NB4 (cell line): ENCODE measurements at regions not wholly inside any gene's neighbourhood (a gene's known extent, or its start where the extent isn't known, plus 50 kb on each side); places are given as distances from the start of the nearest gene placed in this dataset.

Source experiments
- DNase-seq: peaks from one replicate; pipeline ENCODE4 v3.0.0; 2010; ENCODE audit warnings: low read depth
- H3K4me3 ChIP-seq: one replicate; pipeline ENCODE4 v1.5.1; 2011; ENCODE audit warnings: mild to moderate bottlenecking, low read depth, low read length, moderate library complexity
- MYC ChIP-seq: IDR thresholded peaks from 2 replicates; pipeline ENCODE4 v1.6.1; 2011; ENCODE audit warnings: low read depth, low read length
- POLR2A ChIP-seq: IDR thresholded peaks from 2 replicates; pipeline ENCODE4 v1.6.1; 2011; ENCODE audit warnings: mild to moderate bottlenecking; ENCODE audit not compliant: insufficient read length; ENCODE audit errors: extremely low read depth
- TF ChIP-seq, protein P1 (sequence below): IDR thresholded peaks from 2 replicates; pipeline ENCODE4 v1.6.1; 2011; ENCODE audit warnings: low read depth, low read length
- TF ChIP-seq, protein P2 (sequence below): IDR thresholded peaks from one replicate; pipeline ENCODE4 v1.5.1; 2012; ENCODE audit warnings: low read depth, low read length

DNA sequence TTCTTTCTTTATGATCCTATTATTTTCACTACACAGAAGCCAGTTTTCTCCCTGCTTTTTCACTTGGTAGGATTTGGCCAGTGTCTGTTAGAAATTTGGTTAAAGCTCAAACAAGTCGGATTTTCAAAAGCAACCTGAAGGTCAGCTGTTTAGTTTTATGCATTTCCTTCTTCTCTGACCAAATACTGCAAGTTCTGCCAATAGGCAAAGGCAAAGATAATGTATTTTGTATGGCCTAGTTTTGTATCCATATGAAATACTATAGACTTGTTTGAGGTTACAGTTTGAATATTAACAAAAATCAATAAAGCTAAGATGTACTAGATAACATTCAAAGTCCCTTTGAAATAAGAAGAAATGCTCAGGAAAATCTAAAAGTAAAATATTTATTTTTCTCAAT lies 439.4 kb downstream of the TRIML1 start:
- TF ChIP-seq, protein P1, sequence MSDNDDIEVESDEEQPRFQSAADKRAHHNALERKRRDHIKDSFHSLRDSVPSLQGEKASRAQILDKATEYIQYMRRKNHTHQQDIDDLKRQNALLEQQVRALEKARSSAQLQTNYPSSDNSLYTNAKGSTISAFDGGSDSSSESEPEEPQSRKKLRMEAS, result no peak
- TF ChIP-seq MYC, result no peak
- TF ChIP-seq, protein P2, sequence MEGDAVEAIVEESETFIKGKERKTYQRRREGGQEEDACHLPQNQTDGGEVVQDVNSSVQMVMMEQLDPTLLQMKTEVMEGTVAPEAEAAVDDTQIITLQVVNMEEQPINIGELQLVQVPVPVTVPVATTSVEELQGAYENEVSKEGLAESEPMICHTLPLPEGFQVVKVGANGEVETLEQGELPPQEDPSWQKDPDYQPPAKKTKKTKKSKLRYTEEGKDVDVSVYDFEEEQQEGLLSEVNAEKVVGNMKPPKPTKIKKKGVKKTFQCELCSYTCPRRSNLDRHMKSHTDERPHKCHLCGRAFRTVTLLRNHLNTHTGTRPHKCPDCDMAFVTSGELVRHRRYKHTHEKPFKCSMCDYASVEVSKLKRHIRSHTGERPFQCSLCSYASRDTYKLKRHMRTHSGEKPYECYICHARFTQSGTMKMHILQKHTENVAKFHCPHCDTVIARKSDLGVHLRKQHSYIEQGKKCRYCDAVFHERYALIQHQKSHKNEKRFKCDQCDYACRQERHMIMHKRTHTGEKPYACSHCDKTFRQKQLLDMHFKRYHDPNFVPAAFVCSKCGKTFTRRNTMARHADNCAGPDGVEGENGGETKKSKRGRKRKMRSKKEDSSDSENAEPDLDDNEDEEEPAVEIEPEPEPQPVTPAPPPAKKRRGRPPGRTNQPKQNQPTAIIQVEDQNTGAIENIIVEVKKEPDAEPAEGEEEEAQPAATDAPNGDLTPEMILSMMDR, result no peak
- no peak for TF ChIP-seq POLR2A
- DNase-seq, result no peak
- no peak overlapping the region for H3K4me3 ChIP-seq

DNA sequence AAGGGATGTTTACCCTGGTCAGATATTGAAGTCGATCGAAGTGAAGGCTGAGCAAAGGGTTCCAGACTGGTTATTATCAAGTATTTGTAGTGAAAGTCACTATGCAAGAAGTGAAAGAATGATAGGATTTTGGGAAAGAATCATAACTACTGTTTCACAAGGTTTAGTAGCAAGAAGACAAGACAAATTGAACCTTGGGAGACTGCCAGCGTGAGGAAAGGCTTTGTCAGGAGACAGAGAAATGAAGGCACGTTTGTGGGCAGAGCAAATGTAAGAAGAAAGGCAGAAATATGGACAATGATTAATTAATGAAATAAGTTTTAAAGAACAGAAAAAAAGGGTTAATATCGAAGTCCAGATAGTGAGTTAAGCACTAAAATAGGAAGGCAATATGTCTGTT lies 456.8 kb downstream of the TRIML1 start:
- DNase-seq, result no peak
- no peak for TF ChIP-seq POLR2A
- no peak for TF ChIP-seq MYC
- TF ChIP-seq, protein P2, result no peak
- TF ChIP-seq, protein P1, result no peak
- H3K4me3 ChIP-seq, result no peak overlapping the region

- TF ChIP-seq, protein P2, result no peak
- TF ChIP-seq MYC (no peak), POLR2A (no peak)
- TF ChIP-seq, protein P1, result no peak
- no peak for DNase-seq
- H3K4me3 ChIP-seq, result no peak overlapping the region
Observed at GRCh38 chr4:188603646-188604045, 464.4 kb downstream of the TRIML1 start.

DNA sequence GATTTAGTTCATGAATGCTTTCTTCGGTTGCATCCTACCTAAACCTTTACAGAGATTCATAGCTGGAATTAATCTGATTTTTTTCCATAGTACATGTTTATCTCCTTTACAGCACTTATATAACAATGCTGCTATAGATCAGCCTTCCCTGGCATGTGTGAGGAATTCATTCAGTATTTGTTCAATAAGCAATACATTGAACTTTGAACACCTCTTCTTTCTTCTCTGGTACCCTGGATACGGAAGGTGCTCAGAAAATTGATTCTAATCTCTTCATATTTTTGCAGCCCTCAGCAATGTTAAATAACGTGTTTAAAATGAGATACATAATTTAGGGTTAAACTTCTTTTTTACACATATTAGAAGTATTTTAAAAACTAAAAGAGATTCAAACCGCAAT lies 467.4 kb downstream of the TRIML1 start:
- TF ChIP-seq, protein P2, result no peak
- TF ChIP-seq, protein P1, result no peak
- TF ChIP-seq MYC (no peak), POLR2A (no peak)

GRCh38 chr4:188611143-188611542 lies 471.9 kb downstream of the TRIML1 start:
- no peak overlapping the region for H3K4me3 ChIP-seq
- TF ChIP-seq POLR2A, result no peak
- no peak for DNase-seq

More for the DNA sequence above, 467.4 kb downstream of the TRIML1 start:
- no peak overlapping the region for H3K4me3 ChIP-seq
- DNase-seq, result no peak

- TF ChIP-seq POLR2A (no peak), MYC (no peak)
- no peak overlapping the region for H3K4me3 ChIP-seq
- no peak for DNase-seq
Observed at GRCh38 chr4:188612659-188613058, 473.4 kb downstream of the TRIML1 start.

DNA sequence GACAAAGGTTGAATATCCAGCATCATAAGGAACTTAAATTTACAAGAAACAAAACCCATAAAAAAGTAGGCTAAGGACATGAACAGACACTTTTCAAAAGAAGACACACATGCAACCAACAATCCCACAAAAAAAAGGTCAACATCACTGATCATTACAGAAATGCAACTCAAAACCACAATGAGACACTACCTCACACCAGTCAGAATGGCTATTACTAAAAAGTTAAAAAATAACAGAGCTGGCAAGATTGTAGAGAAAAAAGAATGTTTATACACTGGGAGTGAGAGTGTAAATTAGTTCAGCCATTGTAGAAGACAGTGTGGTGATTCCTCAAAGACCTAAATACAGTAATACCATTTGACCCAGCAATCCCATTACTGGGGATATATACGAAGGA lies 474.7 kb downstream of the TRIML1 start:
- DNase-seq, result no peak
- no peak overlapping the region for H3K4me3 ChIP-seq
- TF ChIP-seq, protein P1, result no peak
- TF ChIP-seq, protein P2, result no peak
- TF ChIP-seq POLR2A (no peak), MYC (no peak)
